NT2/D1 (cell line): ENCODE measurements at regions not wholly inside any gene's neighbourhood (a gene's known extent, or its start where the extent isn't known, plus 50 kb on each side); places are given as distances from the start of the nearest gene placed in this dataset.

ENCODE experiments used
- SUZ12 ChIP-seq: IDR thresholded peaks from 2 replicates; pipeline ENCODE4 v1.6.1; 2011; ENCODE audit not compliant: insufficient read length, insufficient read depth; ENCODE audit errors: extremely low read depth
- YY1 ChIP-seq: IDR thresholded peaks from 2 replicates; pipeline ENCODE4 v1.6.1; 2011; ENCODE audit not compliant: insufficient read length, insufficient read depth
- ZNF274 ChIP-seq: IDR thresholded peaks from 2 replicates; pipeline ENCODE4 v1.6.1; 2011; ENCODE audit warnings: mild to moderate bottlenecking, low read depth, low read length

- no peak for TF ChIP-seq ZNF274
- no peak for TF ChIP-seq YY1
- no peak for TF ChIP-seq SUZ12
Observed at GRCh38 chr20:18906046-18906445, 92.5 kb downstream of the SCP2D1 start.
